Glomerular endothelial cell (primary cell): ENCODE measurements at regions not wholly inside any gene's neighbourhood (a gene's known extent, or its start where the extent isn't known, plus 50 kb on each side); places are given as distances from the start of the nearest gene placed in this dataset.

ENCODE experiments used
- DNase-seq: peaks from one replicate; pipeline ENCODE4 v3.0.0-alpha.2; 2011; ENCODE audit warnings: low read depth, low spot score; ENCODE audit errors: extremely low read depth

DNA sequence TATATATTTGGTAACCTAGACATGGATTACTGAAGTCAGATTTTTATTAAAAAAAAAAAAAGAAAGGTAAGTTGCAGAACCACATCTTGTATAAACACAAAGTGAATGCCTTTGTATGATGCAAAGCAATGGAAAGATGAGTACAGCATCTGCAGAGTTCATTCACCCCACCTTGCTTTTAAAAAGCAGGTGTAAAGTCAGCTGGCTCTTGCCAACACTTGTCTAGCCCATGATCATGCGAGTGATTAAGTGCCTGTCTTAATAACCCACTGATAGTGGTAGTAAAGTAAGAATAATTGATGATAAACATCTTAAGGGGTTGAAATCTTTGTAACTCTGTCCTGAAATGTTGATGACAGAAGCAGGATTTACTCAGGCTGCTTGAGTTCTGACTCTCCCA lies 710.4 kb downstream of the EFNB2 start:
- no peak for DNase-seq

- no peak for DNase-seq
Observed at GRCh38 chr13:105821337-105821736, 714.1 kb downstream of the EFNB2 start.

GRCh38 chr13:105820415-105820814 lies 715.0 kb downstream of the EFNB2 start:
- DNase-seq, result no peak

DNA sequence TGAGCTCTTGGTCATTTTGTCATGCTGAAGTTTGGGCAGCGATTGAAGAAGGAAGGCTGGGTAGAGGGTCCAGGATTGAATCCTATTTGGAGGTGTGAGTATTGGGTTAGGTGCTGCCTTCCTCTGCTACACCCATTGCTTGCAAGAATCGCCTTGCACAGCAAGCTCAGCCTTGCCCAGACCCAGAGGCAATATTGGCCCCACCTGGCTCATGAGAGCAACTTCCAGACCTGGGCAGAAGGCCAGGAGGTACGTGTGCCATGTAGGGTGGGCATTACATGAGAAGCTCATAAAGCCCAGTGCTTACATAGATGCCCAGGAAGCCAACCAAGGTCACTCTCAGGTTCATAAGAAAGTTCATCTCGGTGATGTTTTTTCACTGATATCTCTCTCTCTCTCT lies 718.0 kb downstream of the EFNB2 start:
- DNase-seq, result no peak

- DNase-seq, result no peak
Observed at GRCh38 chr13:105816994-105817393, 718.5 kb downstream of the EFNB2 start.

GRCh38 chr13:105814902-105815250 lies 720.6 kb downstream of the EFNB2 start:
- DNase-seq, result no peak

DNA sequence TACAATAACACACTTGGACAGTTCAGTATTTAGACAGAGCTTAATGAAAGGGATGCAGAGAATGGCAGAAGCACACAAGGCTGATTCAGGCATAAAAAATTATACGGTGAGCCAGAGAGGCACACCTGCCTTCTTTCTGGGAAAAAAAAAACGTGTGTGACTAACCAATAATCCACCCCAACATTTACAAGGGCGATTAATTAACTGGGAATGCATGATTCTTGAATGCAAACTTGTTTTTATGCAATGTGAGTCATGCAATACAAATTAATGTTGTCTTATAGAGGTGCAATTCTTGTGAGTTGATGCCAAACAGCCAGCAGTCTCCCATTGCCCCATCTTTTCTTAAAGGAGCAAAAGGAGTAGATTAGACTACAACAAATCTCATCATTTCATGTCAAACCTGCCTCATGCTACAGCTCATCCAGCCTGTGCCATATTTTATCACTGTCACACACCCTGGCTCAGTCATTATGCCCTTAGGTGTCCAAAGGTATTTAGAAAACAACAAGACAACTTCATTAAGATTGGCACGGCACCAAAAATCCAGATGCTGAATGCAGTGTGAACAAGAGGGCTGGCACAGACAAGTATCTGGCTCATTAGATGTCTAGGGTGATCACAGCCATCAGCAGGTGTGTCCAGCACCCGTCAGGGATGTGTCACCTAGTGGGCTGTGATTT lies 721.1 kb downstream of the EFNB2 start:
- DNase-seq, result no peak

GRCh38 chr13:105806628-105806920 lies 728.9 kb downstream of the EFNB2 start:
- DNase-seq, result no peak

DNA sequence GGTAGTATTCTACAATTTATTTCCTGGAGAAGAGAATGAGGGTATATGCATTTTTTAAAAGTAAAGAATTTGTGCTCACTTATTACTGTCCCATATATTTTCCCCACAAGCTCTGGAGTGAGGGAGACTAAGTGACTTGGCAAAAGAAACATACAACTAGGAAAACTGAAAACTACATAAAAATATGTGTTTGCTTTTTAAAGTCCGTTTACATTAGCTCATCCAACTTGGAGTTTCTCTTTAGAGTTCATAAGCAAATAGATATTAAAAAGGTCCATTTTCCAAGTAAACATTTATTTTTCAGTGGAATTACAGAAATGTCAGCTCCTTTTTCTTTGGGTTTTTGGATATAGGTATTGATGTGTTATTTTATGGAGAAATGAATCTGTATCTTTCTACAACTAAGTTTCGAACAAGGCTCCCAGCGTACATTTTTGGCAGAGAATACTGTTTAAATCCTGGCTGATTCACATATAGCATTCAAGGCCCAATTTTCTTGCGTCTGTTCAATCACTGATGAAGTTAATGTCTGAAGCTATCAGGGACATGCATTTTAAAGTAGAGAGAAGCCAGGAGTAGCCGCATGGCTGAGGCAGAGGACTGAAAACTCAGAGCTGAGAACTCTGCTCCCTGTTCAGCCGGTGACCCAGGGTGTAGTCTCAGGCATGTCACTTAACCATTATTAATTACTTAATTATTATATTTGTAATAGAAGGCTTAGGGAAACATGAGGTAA lies 729.4 kb downstream of the EFNB2 start:
- no peak for DNase-seq

- DNase-seq, result no peak
Observed at GRCh38 chr13:105804561-105805190, 730.8 kb downstream of the EFNB2 start.

DNA sequence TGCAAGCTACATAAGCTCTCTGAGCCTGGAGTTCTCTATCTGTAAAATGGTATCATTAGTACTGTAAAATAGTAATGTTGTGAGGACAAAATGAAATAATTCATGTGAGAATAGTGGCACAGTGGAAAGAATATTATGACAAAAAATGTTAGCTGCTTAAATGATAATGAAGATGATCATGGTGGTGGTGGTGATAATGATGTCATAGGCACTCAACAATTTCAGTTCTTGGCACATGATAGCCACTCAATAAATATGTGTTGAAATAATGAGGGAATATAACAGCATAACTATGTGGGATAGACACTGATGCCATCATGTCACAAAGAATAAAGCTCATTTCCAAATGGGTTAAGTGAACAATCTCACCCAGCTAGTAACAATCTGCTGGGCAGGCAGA lies 736.3 kb downstream of the EFNB2 start:
- DNase-seq, result no peak

- DNase-seq, result no peak
Observed at GRCh38 chr13:105798541-105798940, 736.9 kb downstream of the EFNB2 start.

DNA sequence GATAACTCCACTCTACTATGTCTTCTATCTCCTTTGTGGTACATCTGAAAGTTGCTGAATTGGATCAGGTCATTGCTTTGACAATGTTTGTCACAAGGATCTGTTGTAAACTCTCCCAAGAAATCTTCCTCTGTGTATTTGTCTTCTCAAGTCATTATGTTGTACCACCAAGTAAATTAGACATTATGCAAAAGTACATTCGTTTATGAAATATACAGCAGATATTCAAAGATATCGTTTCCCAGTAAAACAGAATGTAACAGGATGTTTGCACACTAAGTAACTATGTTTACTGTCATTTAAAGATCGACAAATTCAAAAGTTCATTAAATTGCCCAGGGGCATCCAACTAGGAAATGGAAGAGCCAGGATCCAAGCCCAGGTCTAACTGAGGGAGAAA lies 739.4 kb downstream of the EFNB2 start:
- DNase-seq, result no peak

GRCh38 chr13:105790923-105791322 lies 744.5 kb downstream of the EFNB2 start:
- DNase-seq, result no peak

DNA sequence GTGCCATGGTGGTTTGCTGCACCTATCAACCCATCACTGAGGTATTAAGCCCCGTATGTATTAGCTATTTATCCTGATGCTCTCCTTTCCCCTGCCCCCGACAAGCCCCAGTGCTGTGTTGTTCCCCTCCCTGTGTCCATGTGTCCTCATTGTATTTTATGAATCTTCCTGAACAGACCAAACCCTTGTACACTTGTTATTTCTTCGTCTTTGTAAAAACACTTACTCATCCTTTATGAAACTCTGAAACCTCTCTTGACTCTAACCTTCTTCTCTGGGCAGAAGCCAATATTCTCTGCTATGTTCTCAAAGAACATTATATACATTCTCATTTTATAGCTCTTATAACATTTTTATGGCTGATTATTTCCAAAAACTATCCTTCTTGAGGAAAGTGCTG lies 746.9 kb downstream of the EFNB2 start:
- DNase-seq, result no peak

GRCh38 chr13:105787632-105788031 lies 747.8 kb downstream of the EFNB2 start:
- no peak for DNase-seq

- no peak for DNase-seq
Observed at GRCh38 chr13:105785436-105785835, 750.0 kb downstream of the EFNB2 start.

DNA sequence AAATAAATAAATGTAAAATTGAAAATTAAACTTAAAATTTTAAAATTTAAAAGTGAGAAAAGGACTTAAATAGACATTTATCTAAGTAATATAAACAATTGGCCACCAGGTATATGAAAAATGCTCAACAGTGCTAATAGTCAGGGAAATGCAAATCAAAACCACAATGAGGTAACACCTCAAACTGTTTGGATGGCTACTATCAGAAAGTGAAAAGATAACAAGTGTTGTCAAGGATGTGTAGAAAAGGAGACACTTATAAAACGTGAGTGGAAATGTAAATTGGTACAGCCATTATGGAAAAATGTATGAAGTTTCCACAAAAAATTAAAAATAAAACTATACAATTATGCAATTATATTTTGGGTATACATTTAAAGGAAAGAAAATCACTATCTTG lies 752.2 kb downstream of the EFNB2 start:
- DNase-seq, result no peak

DNA sequence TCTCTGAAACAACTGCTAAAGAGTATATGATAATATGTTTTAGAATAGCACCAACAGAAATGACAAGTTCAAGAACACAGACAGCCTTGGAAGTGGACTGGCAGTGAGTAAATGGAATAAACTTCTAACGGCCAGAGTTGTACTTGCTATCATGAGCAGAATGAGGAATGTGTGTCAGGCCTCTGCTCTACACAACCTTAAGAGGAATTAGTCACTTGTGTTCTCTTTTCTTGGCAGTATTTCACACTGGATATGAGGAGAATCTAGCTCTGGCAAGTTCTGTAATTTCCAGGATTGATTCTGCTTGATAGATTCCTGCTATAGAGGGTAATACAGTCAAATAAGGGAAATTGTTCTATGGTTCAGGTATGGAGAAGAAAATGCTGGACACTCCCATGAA lies 757.3 kb downstream of the EFNB2 start:
- DNase-seq, result no peak

GRCh38 chr13:105774739-105775460 lies 760.6 kb downstream of the EFNB2 start:
- DNase-seq, result no peak

GRCh38 chr13:105773863-105774538 lies 761.5 kb downstream of the EFNB2 start:
- DNase-seq, result peak; percentile 9
